Neural cell (in vitro differentiated cells): ENCODE measurements at regions not wholly inside any gene's neighbourhood (a gene's known extent, or its start where the extent isn't known, plus 50 kb on each side); places are given as distances from the start of the nearest gene placed in this dataset.

Source experiments
- H2AFZ ChIP-seq: fragments of 200-600, 300-800 bp; sonication (generic), shearing (Covaris generic); 2 replicates; pipeline ENCODE4 v1.6.0; 2014; ENCODE audit warnings: low read depth, mild to moderate bottlenecking, antibody characterized with exemption, low read length, moderate library complexity
- H3F3A ChIP-seq: fragments of 200-600 bp; shearing (Covaris generic); 2 replicates; pipeline ENCODE4 v1.6.1; 2016; ENCODE audit warnings: mild to moderate bottlenecking, moderate library complexity, mixed read lengths, antibody characterized with exemption, low read length; ENCODE audit not compliant: insufficient read depth, poor library complexity, severe bottlenecking
- H3K27ac ChIP-seq: fragments of 200-600, 300-800 bp; sonication (generic), shearing (Covaris generic); 2 replicates; pipeline ENCODE4 v1.5.1; 2014; ENCODE audit warnings: mild to moderate bottlenecking, low read length, moderate library complexity
- H3K27me3 ChIP-seq: fragments of 300-800, 200-600 bp; sonication (generic), shearing (Covaris generic); 2 replicates; pipeline ENCODE4 v1.6.0; 2014; ENCODE audit warnings: mild to moderate bottlenecking, low read depth, low read length, moderate library complexity; ENCODE audit not compliant: insufficient read depth
- H3K36me3 ChIP-seq: fragments of 300-800, 200-600 bp; sonication (generic), shearing (Covaris generic); 2 replicates; pipeline ENCODE4 v1.5.1; 2014; ENCODE audit warnings: mild to moderate bottlenecking, antibody characterized with exemption, low read length, moderate library complexity; ENCODE audit not compliant: insufficient read depth
- H3K4me2 ChIP-seq: fragments of 300-800, 200-600 bp; sonication (generic), shearing (Covaris generic); 2 replicates; pipeline ENCODE4 v1.6.0; 2014; ENCODE audit warnings: mild to moderate bottlenecking, low read length
- H3K4me3 ChIP-seq: fragments of 300-800, 200-600 bp; sonication (generic), shearing (Covaris generic); 2 replicates; pipeline ENCODE4 v1.5.1; 2014; ENCODE audit warnings: mild to moderate bottlenecking, low read length, moderate library complexity
- H3K79me2 ChIP-seq: fragments of 200-600 bp; shearing (Covaris generic); replicated peaks from 2 replicates; pipeline ENCODE4 v1.6.0; 2014; ENCODE audit warnings: mild to moderate bottlenecking, low read length, moderate library complexity; ENCODE audit not compliant: insufficient read depth
- H3K9ac ChIP-seq: fragments of 300-800, 200-600 bp; sonication (generic), shearing (Covaris generic); 2 replicates; pipeline ENCODE4 v1.6.1; 2016; ENCODE audit warnings: mild to moderate bottlenecking, low read length, mixed read lengths
- H3K9me2 ChIP-seq: fragments of 200-600 bp; shearing (Covaris generic); 2 replicates; pipeline ENCODE4 v1.6.1; 2016; ENCODE audit warnings: mild to moderate bottlenecking, low read length, mixed read lengths; ENCODE audit not compliant: insufficient read depth
- H3K9me3 ChIP-seq: fragments of 200-600, 300-800 bp; sonication (generic), shearing (Covaris generic); 2 replicates; pipeline ENCODE4 v1.6.1; 2016; ENCODE audit warnings: mild to moderate bottlenecking, mixed run types, low read length, moderate library complexity, mixed read lengths
- H4K20me1 ChIP-seq: fragments of 200-600 bp; shearing (Covaris generic); 2 replicates; pipeline ENCODE4 v1.6.1; 2016; ENCODE audit warnings: mild to moderate bottlenecking, mixed run types; ENCODE audit not compliant: insufficient read depth
- CTCF ChIP-seq: fragments of 450-650 bp; IDR thresholded peaks from 2 replicates; pipeline ENCODE4 v1.5.1; 2014; ENCODE audit warnings: antibody characterized with exemption, mild to moderate bottlenecking, moderate library complexity; ENCODE audit not compliant: poor library complexity, severe bottlenecking
- EP300 ChIP-seq: fragments of 450-650 bp; conservative IDR thresholded peaks from 2 replicates; pipeline ENCODE4 v1.6.1; 2014; ENCODE audit warnings: antibody characterized with exemption, mild to moderate bottlenecking, moderate library complexity; ENCODE audit not compliant: poor library complexity, severe bottlenecking
- EZH2 ChIP-seq: fragments of 200-600, 300-800 bp; shearing (Covaris generic), sonication (generic); IDR thresholded peaks from 2 replicates; pipeline ENCODE4 v1.6.1; 2014; ENCODE audit warnings: antibody characterized with exemption, low read length, borderline replicate concordance, mild to moderate bottlenecking; ENCODE audit not compliant: insufficient read depth, poor library complexity, severe bottlenecking
- MXI1 ChIP-seq: fragments of 450-650 bp; conservative IDR thresholded peaks from 2 replicates; pipeline ENCODE4 v1.6.1; 2014; ENCODE audit warnings: antibody characterized with exemption, mild to moderate bottlenecking; ENCODE audit not compliant: poor library complexity, severe bottlenecking
- POLR2AphosphoS5 ChIP-seq: IDR thresholded peaks from 2 replicates; pipeline ENCODE4 v1.6.1; 2012
- RAD21 ChIP-seq: fragments of 450-650 bp; conservative IDR thresholded peaks from 2 replicates; pipeline ENCODE4 v1.6.1; 2014; ENCODE audit warnings: antibody characterized with exemption, mild to moderate bottlenecking, moderate library complexity
- REST ChIP-seq: IDR thresholded peaks from 2 replicates; pipeline ENCODE4 v1.6.1; 2012; ENCODE audit warnings: borderline replicate concordance
- SMC3 ChIP-seq: fragments of 450-650 bp; conservative IDR thresholded peaks from 2 replicates; pipeline ENCODE4 v1.6.1; 2014; ENCODE audit warnings: antibody characterized with exemption, mild to moderate bottlenecking, moderate library complexity; ENCODE audit not compliant: poor library complexity
- TAF1 ChIP-seq: IDR thresholded peaks from 2 replicates; pipeline ENCODE4 v1.6.1; 2012; ENCODE audit warnings: low read depth

- Histone ChIP-seq H3K36me3 (no peaks in the 10 kb centered on the region), H3K9me2 (no peaks in the 10 kb centered on the region), H3K27me3 (no peaks in the 10 kb centered on the region), H4K20me1 (no peaks in the 10 kb centered on the region), H3K27ac (no peak overlapping the region), H3K4me2 (no peak overlapping the region), H3K9me3 (no peaks in the 10 kb centered on the region), H2AFZ (no peak overlapping the region), H3F3A (no peaks in the 10 kb centered on the region), H3K79me2 (no peaks in the 10 kb centered on the region), H3K9ac (no peak overlapping the region), H3K4me3 (no peak overlapping the region)
- TF ChIP-seq CTCF (no peak), TAF1 (no peak), REST (no peak), EZH2 (no peak), MXI1 (no peak), EP300 (no peak), RAD21 (no peak), SMC3 (no peak), POLR2AphosphoS5 (no peak)
Observed at GRCh38 chr2:120539424-120539936, 193.5 kb downstream of the INHBB start.

- TF ChIP-seq EZH2 (no peak), CTCF (no peak), REST (no peak), RAD21 (no peak), EP300 (no peak), TAF1 (no peak), SMC3 (no peak), MXI1 (no peak), POLR2AphosphoS5 (no peak)
- Histone ChIP-seq H3K27ac (no peak overlapping the region), H3K36me3 (no peaks in the 10 kb centered on the region), H3F3A (no peaks in the 10 kb centered on the region), H3K27me3 (no peaks in the 10 kb centered on the region), H3K4me2 (no peak overlapping the region), H3K4me3 (no peak overlapping the region), H3K9ac (no peak overlapping the region), H4K20me1 (no peaks in the 10 kb centered on the region), H3K9me3 (no peaks in the 10 kb centered on the region), H3K79me2 (no peaks in the 10 kb centered on the region), H3K9me2 (no peaks in the 10 kb centered on the region), H2AFZ (no peak overlapping the region)
Observed at GRCh38 chr2:120539937-120540718, 194.2 kb downstream of the INHBB start.
